Coronary artery (tissue), 2 donors: ENCODE measurements at regions not wholly inside any gene's neighbourhood (a gene's known extent, or its start where the extent isn't known, plus 50 kb on each side); places are given as distances from the start of the nearest gene placed in this dataset.

Source experiments
- DNase-seq: peaks from one replicate; pipeline ENCODE4 v3.0.0-alpha.2; 2017; ENCODE audit warnings: low spot score
- H3K27ac ChIP-seq, 2 donors: fragments of 200-600 bp; sonication (generic); one replicate each; pipeline ENCODE4 v1.5.1; 2016 to 2019
- H3K4me3 ChIP-seq: fragments of 200-600 bp; sonication (generic); 2 replicates; pipeline ENCODE4 v1.5.1; 2016; ENCODE audit warnings: mild to moderate bottlenecking, moderate library complexity
- CTCF ChIP-seq: fragments of 200-600 bp; sonication (generic); IDR thresholded peaks from one replicate; pipeline ENCODE4 v1.5.1; 2019; ENCODE audit warnings: antibody characterized with exemption

- no peak overlapping the region for H3K4me3 ChIP-seq
- TF ChIP-seq CTCF: no peak
- no peak overlapping the region for H3K27ac ChIP-seq
- DNase-seq: no peak
These were observed 1150.5 kb upstream of the TMPRSS15 start for GRCh38 chr21:19553919-19554615.

- H3K27ac ChIP-seq: no peak overlapping the region
- DNase-seq: no peak
- no peak overlapping the region for H3K4me3 ChIP-seq
- no peak for TF ChIP-seq CTCF
These were observed 1153.5 kb upstream of the TMPRSS15 start for GRCh38 chr21:19557046-19557445.

- no peak for TF ChIP-seq CTCF
- DNase-seq: no peak
- Histone ChIP-seq H3K27ac (no peak overlapping the region), H3K4me3 (no peak overlapping the region)
These were observed 1153.9 kb upstream of the TMPRSS15 start for GRCh38 chr21:19557488-19557887.

- DNase-seq: no peak
- H3K27ac ChIP-seq: no peak overlapping the region
These were observed 1162.0 kb upstream of the TMPRSS15 start for GRCh38 chr21:19565587-19565986.

GRCh38 chr21:19566975-19567374 is 1163.4 kb upstream of the TMPRSS15 start:
- Histone ChIP-seq H3K27ac (no peak overlapping the region), H3K4me3 (no peak overlapping the region)
- TF ChIP-seq CTCF: no peak
- no peak for DNase-seq

More at GRCh38 chr21:19565587-19565986, 1162.0 kb upstream of the TMPRSS15 start:
- no peak for TF ChIP-seq CTCF
- H3K4me3 ChIP-seq: no peak overlapping the region

GRCh38 chr21:19577381-19577780 is 1173.8 kb upstream of the TMPRSS15 start:
- TF ChIP-seq CTCF: no peak
- H3K4me3 ChIP-seq: no peak overlapping the region
- no peak overlapping the region for H3K27ac ChIP-seq
- no peak for DNase-seq

GRCh38 chr21:19590044-19590443 is 1186.5 kb upstream of the TMPRSS15 start:
- no peak for TF ChIP-seq CTCF
- H3K27ac ChIP-seq: no peak overlapping the region
- H3K4me3 ChIP-seq: no peak overlapping the region
- DNase-seq: no peak
